HepG2 (cell line): ENCODE measurements at regions not wholly inside any gene's neighbourhood (a gene's known extent, or its start where the extent isn't known, plus 50 kb on each side); places are given as distances from the start of the nearest gene placed in this dataset.

Source experiments
- ATAC-seq: fragments of 200-7000 bp; cut with Tn5 transposase; 3 replicates; pipeline ENCODE4 v1.9.1; 2020; ENCODE audit warnings: mild to moderate bottlenecking, moderate library complexity
- BruUV-seq: library from RNA; stranded (reverse); fragments of 400-500 nt; replicated peaks from 2 replicates; lab custom pipeline; 2021; lab: Mats Ljungman, UMichigan
- CTCF ChIA-PET: fragments of 300-600 bp; formaldehyde crosslinking; extraction: SDS; loops from one replicate; lab custom pipeline; 2021; ENCODE audit warnings: low total read pairs, inconsistent platforms, low intra/inter-chr PET ratio; lab: Yijun Ruan, JAX
- POLR2A ChIA-PET: fragments of 350-600 bp; sonication (Branson Sonifier 250); formaldehyde crosslinking; loops from one replicate; lab custom pipeline; 2020; ENCODE audit warnings: antibody characterized with exemption, inconsistent platforms; lab: Yijun Ruan, JAX
- DNase-seq: peaks from one replicate; pipeline ENCODE4 v3.0.0-alpha.2; 2015; ENCODE audit warnings: low spot score
- FAIRE-seq: peaks from 3 replicates; lab custom pipeline; 2011; peaks lifted over from hg19 to GRCh38; lab: Jason Lieb, UNC
- H2AFZ ChIP-seq: one replicate; pipeline ENCODE4 v1.6.1; 2011; ENCODE audit warnings: low read length, inconsistent platforms
- H3K27ac ChIP-seq: fragments of 300-600 bp; 3 replicates; pipeline ENCODE4 v1.8.0; 2011; ENCODE audit warnings: mixed run types, mild to moderate bottlenecking, mixed read lengths, low read length, inconsistent platforms; ENCODE audit not compliant: insufficient read depth; ENCODE audit errors: extremely low read length
- H3K27me3 ChIP-seq, 2 experiments: fragments of 200-600 bp in 1 of 2; 2 replicates in 1 of 2; 3 replicates in 1 of 2; pipeline versions ENCODE4 v1.6.0 to v1.8.0; 2011; ENCODE audit warnings: low read length in 2 of 2, mild to moderate bottlenecking in 2 of 2, moderate library complexity in 2 of 2, inconsistent platforms in 1 of 2; ENCODE audit not compliant: insufficient read depth in 2 of 2, control insufficient read depth in 1 of 2
- H3K36me3 ChIP-seq, 2 experiments: fragments of 200-600 bp in 1 of 2; replicated peaks in 1 of 2; 2 replicates in 1 of 2; 3 replicates in 1 of 2; pipeline versions ENCODE4 v1.5.1 to v1.8.0; 2011; ENCODE audit warnings: low read length in 2 of 2, inconsistent platforms in 1 of 2; ENCODE audit not compliant: insufficient read depth in 2 of 2, control insufficient read depth in 1 of 2
- H3K4me1 ChIP-seq: 2 replicates; pipeline ENCODE4 v1.5.1; 2012; ENCODE audit warnings: low read length, inconsistent platforms; ENCODE audit not compliant: insufficient read depth
- H3K4me2 ChIP-seq: 2 replicates; pipeline ENCODE4 v1.6.0; 2011; ENCODE audit warnings: low read depth, low read length, inconsistent platforms
- H3K4me3 ChIP-seq, 3 experiments: fragments of 200-600 bp in 1 of 3; sonication (generic), shearing (Covaris generic) in 1 of 3; replicated peaks in 1 of 3; 2 replicates each; pipeline ENCODE4 v1.5.1; 2011 to 2016; ENCODE audit warnings: low read length in 3 of 3, inconsistent platforms in 2 of 3, low read depth in 2 of 3, mild to moderate bottlenecking in 2 of 3, control low read depth in 1 of 3, mixed read lengths in 1 of 3; ENCODE audit not compliant: insufficient read depth in 1 of 3
- H3K79me2 ChIP-seq: one replicate; pipeline ENCODE4 v1.6.1; 2011; ENCODE audit warnings: low read length, inconsistent platforms; ENCODE audit not compliant: insufficient read depth
- H3K9ac ChIP-seq: 2 replicates; pipeline ENCODE4 v1.6.0; 2011; ENCODE audit warnings: mild to moderate bottlenecking, low read depth, low read length, inconsistent platforms; ENCODE audit not compliant: insufficient read depth
- H3K9me3 ChIP-seq: 2 replicates; pipeline ENCODE4 v1.5.1; 2012; ENCODE audit warnings: mild to moderate bottlenecking, low read length
- H4K20me1 ChIP-seq: 2 replicates; pipeline ENCODE4 v1.6.0; 2011; ENCODE audit warnings: inconsistent platforms, mild to moderate bottlenecking, low read length, moderate library complexity; ENCODE audit not compliant: insufficient read depth
- AKAP8 ChIP-seq: sonication (generic); formaldehyde crosslinking; IDR thresholded peaks from 2 replicates; pipeline ENCODE4 v1.5.1; 2020; ENCODE audit warnings: mild to moderate bottlenecking, missing genetic modification reagents
- ATF5 ChIP-seq: sonication (generic); formaldehyde crosslinking; IDR thresholded peaks from 2 replicates; pipeline ENCODE4 v1.4.0; 2020; ENCODE audit warnings: mild to moderate bottlenecking, low read depth, missing genetic modification reagents
- BCL6 ChIP-seq: IDR thresholded peaks from 2 replicates; pipeline ENCODE4 v1.6.1; 2016; ENCODE audit warnings: missing genetic modification reagents, missing compliant biosample characterization
- ETS1 ChIP-seq: sonication (generic); formaldehyde crosslinking; IDR thresholded peaks from 2 replicates; pipeline ENCODE4 v1.4.0; 2020; ENCODE audit warnings: missing genetic modification reagents
- FOXO4 ChIP-seq: sonication (generic); formaldehyde crosslinking; conservative IDR thresholded peaks from 2 replicates; pipeline ENCODE4 v1.8.1; 2023; ENCODE audit warnings: missing genetic modification reagents
- IKZF1 ChIP-seq: fragments of 450-650 bp; IDR thresholded peaks from 2 replicates; pipeline ENCODE4 v1.7.1; 2016
- MBNL3 ChIP-seq: fragments of 250-450 bp; sonication (Bioruptor Pico); conservative IDR thresholded peaks from 2 replicates; pipeline ENCODE4 v1.8.0; 2022; ENCODE audit warnings: mild to moderate bottlenecking, inconsistent platforms
- PHF21A ChIP-seq: sonication (generic); formaldehyde crosslinking; IDR thresholded peaks from 2 replicates; pipeline ENCODE4 v1.5.0; 2020; ENCODE audit warnings: mild to moderate bottlenecking, missing genetic modification reagents
- RXRA ChIP-seq: sonication (generic); formaldehyde crosslinking; IDR thresholded peaks from 2 replicates; pipeline ENCODE4 v1.5.1; 2020; ENCODE audit warnings: missing genetic modification reagents
- SRY ChIP-seq: sonication (generic); formaldehyde crosslinking; IDR thresholded peaks from 2 replicates; pipeline ENCODE4 v1.8.0; 2022; ENCODE audit warnings: mild to moderate bottlenecking, missing genetic modification reagents
- SUZ12 ChIP-seq: fragments of 150-350 bp; IDR thresholded peaks from 2 replicates; pipeline ENCODE4 v1.6.1; 2014; ENCODE audit warnings: low read depth, low read length
- TBP ChIP-seq: sonication (generic); formaldehyde crosslinking; IDR thresholded peaks from 2 replicates; pipeline ENCODE4 v1.5.0; 2020; ENCODE audit warnings: missing genetic modification reagents
- TBX2 ChIP-seq: sonication (generic); formaldehyde crosslinking; IDR thresholded peaks from 2 replicates; pipeline ENCODE4 v1.5.0; 2020; ENCODE audit warnings: missing genetic modification reagents, mild to moderate bottlenecking, borderline replicate concordance
- ZBTB20 ChIP-seq: sonication (generic); formaldehyde crosslinking; IDR thresholded peaks from 2 replicates; pipeline ENCODE4 v1.8.1; 2023; ENCODE audit warnings: missing genetic modification reagents, low read depth, mild to moderate bottlenecking, borderline replicate concordance
- ZHX2 ChIP-seq, 2 experiments: sonication (generic) in 1 of 2; formaldehyde crosslinking in 1 of 2; IDR thresholded peaks; 2 replicates each; pipeline versions ENCODE4 v1.6.1 to v1.9.0; 2014 to 2022; ENCODE audit warnings: antibody characterized with exemption in 1 of 2, borderline replicate concordance in 1 of 2, inconsistent platforms in 1 of 2, low read depth in 1 of 2, missing genetic modification reagents in 1 of 2
- ZNF224 ChIP-seq: sonication (generic); formaldehyde crosslinking; IDR thresholded peaks from 2 replicates; pipeline ENCODE4 v1.5.0; 2020; ENCODE audit warnings: mild to moderate bottlenecking, missing genetic modification reagents
- ZNF737 ChIP-seq: sonication (generic); formaldehyde crosslinking; IDR thresholded peaks from 2 replicates; pipeline ENCODE4 v1.5.0; 2020; ENCODE audit warnings: missing genetic modification reagents, mild to moderate bottlenecking, borderline replicate concordance
- ZNF816 ChIP-seq: sonication (generic); formaldehyde crosslinking; IDR thresholded peaks from 2 replicates; pipeline ENCODE4 v1.8.0; 2022; ENCODE audit warnings: missing genetic modification reagents, mild to moderate bottlenecking, borderline replicate concordance
- WGBS: methylation state at CpG from one replicate; pipeline ENCODE4 v1.1.6; 2017; ENCODE audit warnings: low lambda C conversion rate; 5-methylcytosine and 5-hydroxymethylcytosine counted together
- in situ Hi-C: cut with HindIII; loops from 2 replicates; pipeline ENCODE4 v1.10.0; 2017; ENCODE audit warnings: low pct_unique_long_range_greater_than_20kb; ENCODE audit not compliant: extremely low pct_ligation_motif_present
- intact Hi-C: fragments of 100-400 bp; cut with micrococcal nuclease; formaldehyde crosslinking; loops from one replicate; pipeline ENCODE4 v1.10.0; 2022; ENCODE audit not compliant: unreplicated experiment

- Histone ChIP-seq H3K27ac (no peak overlapping the region), H3K4me2 (no peak overlapping the region), H3K9me3 (peaks cover 5% of the 10 kb centered on the region; the same call in 1 of the 2 replicates), H3K9ac (no peak overlapping the region), H3K27me3 (no peaks in the 10 kb centered on the region), H3K4me3 (no peak overlapping the region), H3K79me2 (no peaks in the 10 kb centered on the region), H3K36me3 (no peaks in the 10 kb centered on the region), H2AFZ (no peak overlapping the region), H3K4me1 (peaks cover 47% of the 10 kb centered on the region), H4K20me1 (no peaks in the 10 kb centered on the region)
- in situ Hi-C loops (no loop called here), intact Hi-C loops (no loop called here)
- DNase-seq = no peak
- ChIA-PET POLR2A (no interaction called here), CTCF (no interaction called here)
- no peak for ATAC-seq
- TF ChIP-seq IKZF1 = no peak
- TF ChIP-seq ZHX2 (IDR thresholded peaks at IDR 0.05; ENCODE audit: low read depth) = no peak
- no peak for TF ChIP-seq ZHX2 (CRISPR knock-in tag; IDR thresholded peaks at IDR 0.05; ENCODE audit: borderline replicate concordance)
- no peak for TF ChIP-seq ZNF224
- TF ChIP-seq TBP = no peak
- no peak for TF ChIP-seq RXRA
- no peak for TF ChIP-seq AKAP8 (CRISPR knock-in tag)
- TF ChIP-seq ETS1 = no peak
- no peak for TF ChIP-seq SUZ12
- TF ChIP-seq TBX2 = no peak
- no peak for TF ChIP-seq FOXO4 (CRISPR knock-in tag)
- TF ChIP-seq ZNF737 = no peak
- TF ChIP-seq SRY (CRISPR knock-in tag) = no peak
- no peak for TF ChIP-seq ATF5 (CRISPR knock-in tag)
- TF ChIP-seq ZNF816 (CRISPR knock-in tag) = no peak
- no peak for TF ChIP-seq BCL6 (CRISPR knock-in tag)
- no peak for TF ChIP-seq ZBTB20 (CRISPR knock-in tag)
- no peak for TF ChIP-seq PHF21A (CRISPR knock-in tag)
- no peak for TF ChIP-seq MBNL3 (CRISPR knock-in tag)
- no TSS peak for BruUV-seq
- FAIRE-seq = no peak
- WGBS = 96% methylated on average over 5 of the region's 5 CpGs
Observed at GRCh38 chr6:92362404-92362803, 1057.0 kb downstream of the EPHA7 start.
